ENCODE measurements at regions not wholly inside any gene's neighbourhood (a gene's known extent, or its start where the extent isn't known, plus 50 kb on each side); places are given as distances from the start of the nearest gene placed in this dataset.

- TF ChIP-seq EZH2 (IDR thresholded peaks at IDR 0.05; ENCODE audit: borderline replicate concordance, low read length): no peak
- TF ChIP-seq, protein P1, sequence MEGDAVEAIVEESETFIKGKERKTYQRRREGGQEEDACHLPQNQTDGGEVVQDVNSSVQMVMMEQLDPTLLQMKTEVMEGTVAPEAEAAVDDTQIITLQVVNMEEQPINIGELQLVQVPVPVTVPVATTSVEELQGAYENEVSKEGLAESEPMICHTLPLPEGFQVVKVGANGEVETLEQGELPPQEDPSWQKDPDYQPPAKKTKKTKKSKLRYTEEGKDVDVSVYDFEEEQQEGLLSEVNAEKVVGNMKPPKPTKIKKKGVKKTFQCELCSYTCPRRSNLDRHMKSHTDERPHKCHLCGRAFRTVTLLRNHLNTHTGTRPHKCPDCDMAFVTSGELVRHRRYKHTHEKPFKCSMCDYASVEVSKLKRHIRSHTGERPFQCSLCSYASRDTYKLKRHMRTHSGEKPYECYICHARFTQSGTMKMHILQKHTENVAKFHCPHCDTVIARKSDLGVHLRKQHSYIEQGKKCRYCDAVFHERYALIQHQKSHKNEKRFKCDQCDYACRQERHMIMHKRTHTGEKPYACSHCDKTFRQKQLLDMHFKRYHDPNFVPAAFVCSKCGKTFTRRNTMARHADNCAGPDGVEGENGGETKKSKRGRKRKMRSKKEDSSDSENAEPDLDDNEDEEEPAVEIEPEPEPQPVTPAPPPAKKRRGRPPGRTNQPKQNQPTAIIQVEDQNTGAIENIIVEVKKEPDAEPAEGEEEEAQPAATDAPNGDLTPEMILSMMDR (conservative IDR thresholded peaks at IDR 0.05 in 1 of 2, IDR thresholded peaks at IDR 0.05 in 1 of 2; ENCODE audit: extremely low read depth in 1 of 2, insufficient read depth in 1 of 2, low read depth in 1 of 2, low read length in 2 of 2): no peak
Observed at GRCh38 chr1:175851749-175852148, 108.4 kb upstream of the TNR start.
